CD4-positive, alpha-beta T cell (primary cell): ENCODE measurements at regions not wholly inside any gene's neighbourhood (a gene's known extent, or its start where the extent isn't known, plus 50 kb on each side); places are given as distances from the start of the nearest gene placed in this dataset.

Experiments used
- ATAC-seq: fragments of 200-7000 bp; cut with Tn5 transposase; one replicate; pipeline ENCODE4 v1.10.0; 2022; ENCODE audit warnings: mild to moderate bottlenecking; ENCODE audit not compliant: poor library complexity
- CTCF ChIA-PET: fragments of 350-600 bp; sonication (Branson Sonifier 250); formaldehyde crosslinking; loops from one replicate; lab custom pipeline; 2021; ENCODE audit warnings: antibody characterized with exemption, inconsistent platforms; lab: Charles Lee
- POLR2A ChIA-PET: fragments of 350-600 bp; sonication (Branson Sonifier 250); formaldehyde crosslinking; loops from one replicate; lab custom pipeline; 2021; ENCODE audit warnings: antibody characterized with exemption, inconsistent platforms; lab: Charles Lee
- DNase-seq, 14 experiments: peaks; one replicate each; pipeline ENCODE4 v3.0.0-alpha.2; 2013 to 2020; ENCODE audit warnings: mixed read lengths in 2 of 14
- H3K27ac ChIP-seq, 2 donors: one replicate each; pipeline versions ENCODE4 v1.5.1 to v1.7.0; 2013; ENCODE audit warnings: low read length in 2 of 2, low read depth in 1 of 2, mild to moderate bottlenecking in 1 of 2
- H3K27me3 ChIP-seq, 2 experiments: 1 replicate in 1 of 2; 2 replicates in 1 of 2; pipeline versions ENCODE4 v1.6.1 to v1.7.0; 2013; ENCODE audit warnings: low read length in 2 of 2, control low read depth in 1 of 2, mild to moderate bottlenecking in 1 of 2, moderate library complexity in 1 of 2; ENCODE audit not compliant: insufficient read depth in 2 of 2, control insufficient read depth in 1 of 2
- H3K36me3 ChIP-seq: one replicate; pipeline ENCODE4 v1.6.1; 2013; ENCODE audit warnings: low read length, control low read depth; ENCODE audit not compliant: insufficient read depth
- H3K4me1 ChIP-seq: one replicate; pipeline ENCODE4 v1.6.1; 2013; ENCODE audit warnings: low read length, control low read depth; ENCODE audit not compliant: insufficient read depth
- H3K4me3 ChIP-seq: one replicate; pipeline ENCODE4 v1.5.1; 2013; ENCODE audit warnings: mild to moderate bottlenecking, low read length, moderate library complexity
- H3K9me3 ChIP-seq, 2 experiments: 1 replicate in 1 of 2; 2 replicates in 1 of 2; pipeline versions ENCODE4 v1.6.1 to v1.7.0; 2013; ENCODE audit warnings: low read length in 2 of 2, mild to moderate bottlenecking in 2 of 2, control low read depth in 1 of 2, moderate library complexity in 1 of 2; ENCODE audit not compliant: control insufficient read depth in 1 of 2, insufficient read depth in 1 of 2
- H3K27ac Mint-ChIP-seq: one replicate; pipeline ENCODE4 v1.8.0; 2020; ENCODE audit warnings: mixed read lengths
- H3K27me3 Mint-ChIP-seq: one replicate; pipeline ENCODE4 v1.8.0; 2021; ENCODE audit warnings: mixed read lengths
- H3K36me3 Mint-ChIP-seq: one replicate; pipeline ENCODE4 v1.8.0; 2021; ENCODE audit warnings: low read depth, mixed read lengths
- H3K4me1 Mint-ChIP-seq: one replicate; pipeline ENCODE4 v1.8.0; 2021; ENCODE audit warnings: low read depth, mixed read lengths
- H3K4me3 Mint-ChIP-seq: one replicate; pipeline ENCODE4 v1.8.0; 2020; ENCODE audit warnings: mild to moderate bottlenecking, mixed read lengths
- H3K9me3 Mint-ChIP-seq: one replicate; pipeline ENCODE4 v1.8.0; 2020; ENCODE audit warnings: mixed read lengths
- intact Hi-C, 2 experiments: fragments of 100-400 bp; cut with DNase I in 1 of 2; cut with micrococcal nuclease in 1 of 2; formaldehyde crosslinking; loops; one replicate each; pipeline versions ENCODE4 v1.15.1 to v1.9.0; 2023 to 2025; cut with DNase I, micrococcal nuclease
- TF ChIP-seq, protein P1 (sequence below): fragments of 200-600 bp; IDR thresholded peaks from one replicate; pipeline ENCODE4 v1.8.0; 2022; ENCODE audit warnings: antibody characterized with exemption, mild to moderate bottlenecking

DNA sequence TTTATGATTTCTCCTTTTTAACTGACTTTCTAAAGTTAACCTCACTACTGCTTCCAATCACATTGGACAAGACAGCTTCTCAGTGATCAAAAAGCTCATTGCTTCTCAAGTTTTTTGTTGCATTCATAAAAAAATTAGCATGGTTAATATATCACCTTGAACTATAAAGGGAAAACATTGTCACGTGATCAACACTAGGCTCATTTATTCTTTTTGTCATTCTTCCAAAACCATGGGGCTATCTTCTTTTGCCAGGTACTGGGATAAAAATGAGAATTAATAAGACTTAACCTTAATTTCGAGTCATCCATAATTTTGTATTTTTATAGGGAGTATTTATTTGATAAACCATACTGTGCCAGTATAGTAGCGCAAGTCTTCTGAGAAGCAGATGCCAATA is 1105.9 kb upstream of the TENM3 start:
- Mint-ChIP-seq H3K27me3 (no peaks in the 10 kb centered on the region), H3K9me3 (no peaks in the 10 kb centered on the region), H3K36me3 (no peaks in the 10 kb centered on the region), H3K4me1 (no peaks in the 10 kb centered on the region), H3K27ac (no peak overlapping the region), H3K4me3 (no peak overlapping the region)
- peaks cover 0 to 4% of the 10 kb centered on the region in 2 experiments for H3K9me3 ChIP-seq
- H3K27me3 ChIP-seq, result no peaks in the 10 kb centered on the region
- ChIA-PET CTCF (no interaction called here), POLR2A (no interaction called here)
- no peaks in the 10 kb centered on the region for H3K4me1 ChIP-seq
- H3K27ac ChIP-seq, result no peak overlapping the region
- no peak for ATAC-seq
- DNase-seq, result no peak
- no peak overlapping the region for H3K4me3 ChIP-seq
- TF ChIP-seq, protein P1, sequence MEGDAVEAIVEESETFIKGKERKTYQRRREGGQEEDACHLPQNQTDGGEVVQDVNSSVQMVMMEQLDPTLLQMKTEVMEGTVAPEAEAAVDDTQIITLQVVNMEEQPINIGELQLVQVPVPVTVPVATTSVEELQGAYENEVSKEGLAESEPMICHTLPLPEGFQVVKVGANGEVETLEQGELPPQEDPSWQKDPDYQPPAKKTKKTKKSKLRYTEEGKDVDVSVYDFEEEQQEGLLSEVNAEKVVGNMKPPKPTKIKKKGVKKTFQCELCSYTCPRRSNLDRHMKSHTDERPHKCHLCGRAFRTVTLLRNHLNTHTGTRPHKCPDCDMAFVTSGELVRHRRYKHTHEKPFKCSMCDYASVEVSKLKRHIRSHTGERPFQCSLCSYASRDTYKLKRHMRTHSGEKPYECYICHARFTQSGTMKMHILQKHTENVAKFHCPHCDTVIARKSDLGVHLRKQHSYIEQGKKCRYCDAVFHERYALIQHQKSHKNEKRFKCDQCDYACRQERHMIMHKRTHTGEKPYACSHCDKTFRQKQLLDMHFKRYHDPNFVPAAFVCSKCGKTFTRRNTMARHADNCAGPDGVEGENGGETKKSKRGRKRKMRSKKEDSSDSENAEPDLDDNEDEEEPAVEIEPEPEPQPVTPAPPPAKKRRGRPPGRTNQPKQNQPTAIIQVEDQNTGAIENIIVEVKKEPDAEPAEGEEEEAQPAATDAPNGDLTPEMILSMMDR, result no peak
- intact Hi-C loops, result no loop called here
- no peaks in the 10 kb centered on the region for H3K36me3 ChIP-seq

DNA sequence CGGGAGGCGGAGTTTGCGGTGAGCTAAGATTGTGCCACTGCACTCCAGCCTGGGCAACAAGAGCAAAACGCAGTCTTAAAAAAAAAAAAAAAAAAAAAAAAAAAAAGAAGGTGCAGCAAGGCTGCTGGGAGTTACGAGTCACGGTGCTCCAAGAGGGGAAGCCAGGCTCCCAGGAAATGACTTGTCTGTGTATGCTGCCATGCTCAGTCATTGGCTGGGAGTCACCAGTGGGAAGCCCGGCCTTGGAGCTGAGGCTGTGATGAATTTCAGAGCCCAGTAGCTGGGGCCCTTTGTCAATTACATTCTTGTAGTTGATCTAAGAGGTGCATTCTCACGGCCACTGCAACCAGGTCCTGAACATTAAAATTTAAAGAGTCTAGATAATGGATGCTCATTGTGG is 1105.1 kb upstream of the TENM3 start:
- Histone ChIP-seq H3K4me1 (no peaks in the 10 kb centered on the region), H3K27me3 (no peaks in the 10 kb centered on the region), H3K27ac (no peak overlapping the region), H3K36me3 (no peaks in the 10 kb centered on the region), H3K4me3 (no peak overlapping the region), H3K9me3 (peaks cover 0 to 2% of the 10 kb centered on the region in 2 experiments)
- TF ChIP-seq, protein P1, result no peak
- intact Hi-C loops, result no loop called here
- DNase-seq, result no peak
- H3K9me3 Mint-ChIP-seq, result no peaks in the 10 kb centered on the region
- no peak for ATAC-seq
- H3K4me3 Mint-ChIP-seq, result no peak overlapping the region
- H3K36me3 Mint-ChIP-seq, result no peaks in the 10 kb centered on the region
- ChIA-PET POLR2A (no interaction called here), CTCF (no interaction called here)
- no peaks in the 10 kb centered on the region for H3K4me1 Mint-ChIP-seq
- H3K27me3 Mint-ChIP-seq, result peaks cover 2% of the 10 kb centered on the region
- H3K27ac Mint-ChIP-seq, result no peak overlapping the region

DNA sequence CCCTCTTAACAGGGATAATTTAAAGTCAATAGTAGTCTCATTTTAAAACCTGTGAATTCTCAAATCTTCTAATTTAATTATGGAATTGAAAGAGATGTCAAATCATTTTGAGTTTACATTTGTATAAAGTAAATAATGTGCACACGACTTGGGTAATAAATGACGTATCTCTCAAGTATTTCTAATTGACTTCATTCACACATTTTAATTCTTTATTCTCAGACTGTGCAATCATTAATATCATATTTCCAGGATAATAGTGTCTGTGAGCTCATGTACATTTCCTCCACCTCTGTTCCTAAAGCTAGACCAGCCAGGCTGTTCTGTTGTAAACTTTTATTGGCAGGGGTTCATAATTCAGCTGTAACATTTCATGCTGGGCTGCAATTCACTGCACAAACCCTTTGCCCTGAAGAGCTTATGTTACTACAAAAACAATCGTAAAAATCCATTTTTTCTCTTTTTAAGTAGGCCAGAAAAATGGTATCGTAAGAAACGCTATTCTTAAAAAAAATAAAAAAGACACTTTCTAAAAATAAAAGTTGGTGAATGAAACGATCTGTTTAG is 1103.1 kb upstream of the TENM3 start:
- intact Hi-C loops, result loop anchor here (2.0 to 5.0 kb wide), 2 partner anchors 1667 to 1789 kb away; no protein-coding TSS in a partner anchor
- Histone ChIP-seq H3K4me1 (no peaks in the 10 kb centered on the region), H3K9me3 (no peaks in the 10 kb centered on the region), H3K36me3 (no peaks in the 10 kb centered on the region), H3K27me3 (no peaks in the 10 kb centered on the region), H3K4me3 (no peak overlapping the region), H3K27ac (no peak overlapping the region)
- Mint-ChIP-seq H3K27ac (no peak overlapping the region), H3K4me1 (no peaks in the 10 kb centered on the region), H3K4me3 (no peak overlapping the region), H3K36me3 (no peaks in the 10 kb centered on the region), H3K27me3 (peaks cover 15% of the 10 kb centered on the region), H3K9me3 (no peaks in the 10 kb centered on the region)
- ATAC-seq (no peak), DNase-seq (no peak)
- CTCF ChIA-PET, result no interaction called here
- TF ChIP-seq, protein P1, result no peak
- POLR2A ChIA-PET, result no interaction called here
